Neural cell (in vitro differentiated cells): ENCODE measurements at regions not wholly inside any gene's neighbourhood (a gene's known extent, or its start where the extent isn't known, plus 50 kb on each side); places are given as distances from the start of the nearest gene placed in this dataset.

ENCODE experiments used
- H2AFZ ChIP-seq: fragments of 200-600, 300-800 bp; sonication (generic), shearing (Covaris generic); 2 replicates; pipeline ENCODE4 v1.6.0; 2014; ENCODE audit warnings: low read depth, mild to moderate bottlenecking, antibody characterized with exemption, low read length, moderate library complexity
- H3F3A ChIP-seq: fragments of 200-600 bp; shearing (Covaris generic); 2 replicates; pipeline ENCODE4 v1.6.1; 2016; ENCODE audit warnings: mild to moderate bottlenecking, moderate library complexity, mixed read lengths, antibody characterized with exemption, low read length; ENCODE audit not compliant: insufficient read depth, poor library complexity, severe bottlenecking
- H3K27ac ChIP-seq: fragments of 200-600, 300-800 bp; sonication (generic), shearing (Covaris generic); 2 replicates; pipeline ENCODE4 v1.5.1; 2014; ENCODE audit warnings: mild to moderate bottlenecking, low read length, moderate library complexity
- H3K27me3 ChIP-seq: fragments of 300-800, 200-600 bp; sonication (generic), shearing (Covaris generic); 2 replicates; pipeline ENCODE4 v1.6.0; 2014; ENCODE audit warnings: mild to moderate bottlenecking, low read depth, low read length, moderate library complexity; ENCODE audit not compliant: insufficient read depth
- H3K36me3 ChIP-seq: fragments of 300-800, 200-600 bp; sonication (generic), shearing (Covaris generic); 2 replicates; pipeline ENCODE4 v1.5.1; 2014; ENCODE audit warnings: mild to moderate bottlenecking, antibody characterized with exemption, low read length, moderate library complexity; ENCODE audit not compliant: insufficient read depth
- H3K4me2 ChIP-seq: fragments of 300-800, 200-600 bp; sonication (generic), shearing (Covaris generic); 2 replicates; pipeline ENCODE4 v1.6.0; 2014; ENCODE audit warnings: mild to moderate bottlenecking, low read length
- H3K4me3 ChIP-seq: fragments of 300-800, 200-600 bp; sonication (generic), shearing (Covaris generic); 2 replicates; pipeline ENCODE4 v1.5.1; 2014; ENCODE audit warnings: mild to moderate bottlenecking, low read length, moderate library complexity
- H3K79me2 ChIP-seq: fragments of 200-600 bp; shearing (Covaris generic); replicated peaks from 2 replicates; pipeline ENCODE4 v1.6.0; 2014; ENCODE audit warnings: mild to moderate bottlenecking, low read length, moderate library complexity; ENCODE audit not compliant: insufficient read depth
- H3K9ac ChIP-seq: fragments of 300-800, 200-600 bp; sonication (generic), shearing (Covaris generic); 2 replicates; pipeline ENCODE4 v1.6.1; 2016; ENCODE audit warnings: mild to moderate bottlenecking, low read length, mixed read lengths
- H3K9me2 ChIP-seq: fragments of 200-600 bp; shearing (Covaris generic); 2 replicates; pipeline ENCODE4 v1.6.1; 2016; ENCODE audit warnings: mild to moderate bottlenecking, low read length, mixed read lengths; ENCODE audit not compliant: insufficient read depth
- H3K9me3 ChIP-seq: fragments of 200-600, 300-800 bp; sonication (generic), shearing (Covaris generic); 2 replicates; pipeline ENCODE4 v1.6.1; 2016; ENCODE audit warnings: mild to moderate bottlenecking, mixed run types, low read length, moderate library complexity, mixed read lengths
- H4K20me1 ChIP-seq: fragments of 200-600 bp; shearing (Covaris generic); 2 replicates; pipeline ENCODE4 v1.6.1; 2016; ENCODE audit warnings: mild to moderate bottlenecking, mixed run types; ENCODE audit not compliant: insufficient read depth
- EP300 ChIP-seq: fragments of 450-650 bp; conservative IDR thresholded peaks from 2 replicates; pipeline ENCODE4 v1.6.1; 2014; ENCODE audit warnings: antibody characterized with exemption, mild to moderate bottlenecking, moderate library complexity; ENCODE audit not compliant: poor library complexity, severe bottlenecking
- EZH2 ChIP-seq: fragments of 200-600, 300-800 bp; shearing (Covaris generic), sonication (generic); IDR thresholded peaks from 2 replicates; pipeline ENCODE4 v1.6.1; 2014; ENCODE audit warnings: antibody characterized with exemption, low read length, borderline replicate concordance, mild to moderate bottlenecking; ENCODE audit not compliant: insufficient read depth, poor library complexity, severe bottlenecking
- MXI1 ChIP-seq: fragments of 450-650 bp; conservative IDR thresholded peaks from 2 replicates; pipeline ENCODE4 v1.6.1; 2014; ENCODE audit warnings: antibody characterized with exemption, mild to moderate bottlenecking; ENCODE audit not compliant: poor library complexity, severe bottlenecking
- POLR2AphosphoS5 ChIP-seq: IDR thresholded peaks from 2 replicates; pipeline ENCODE4 v1.6.1; 2012
- RAD21 ChIP-seq: fragments of 450-650 bp; conservative IDR thresholded peaks from 2 replicates; pipeline ENCODE4 v1.6.1; 2014; ENCODE audit warnings: antibody characterized with exemption, mild to moderate bottlenecking, moderate library complexity
- REST ChIP-seq: IDR thresholded peaks from 2 replicates; pipeline ENCODE4 v1.6.1; 2012; ENCODE audit warnings: borderline replicate concordance
- SMC3 ChIP-seq: fragments of 450-650 bp; conservative IDR thresholded peaks from 2 replicates; pipeline ENCODE4 v1.6.1; 2014; ENCODE audit warnings: antibody characterized with exemption, mild to moderate bottlenecking, moderate library complexity; ENCODE audit not compliant: poor library complexity
- TAF1 ChIP-seq: IDR thresholded peaks from 2 replicates; pipeline ENCODE4 v1.6.1; 2012; ENCODE audit warnings: low read depth
- TF ChIP-seq, protein P1 (sequence below): fragments of 450-650 bp; IDR thresholded peaks from 2 replicates; pipeline ENCODE4 v1.5.1; 2014; ENCODE audit warnings: antibody characterized with exemption, mild to moderate bottlenecking, moderate library complexity; ENCODE audit not compliant: poor library complexity, severe bottlenecking

- no peak overlapping the region for H3K9ac ChIP-seq
- H3K79me2 ChIP-seq: no peaks in the 10 kb centered on the region
- no peak overlapping the region for H2AFZ ChIP-seq
- no peaks in the 10 kb centered on the region for H3K9me2 ChIP-seq
- H3F3A ChIP-seq: no peaks in the 10 kb centered on the region
- no peaks in the 10 kb centered on the region for H3K27me3 ChIP-seq
- H3K9me3 ChIP-seq: no peaks in the 10 kb centered on the region
- no peak overlapping the region for H3K4me3 ChIP-seq
- H4K20me1 ChIP-seq: no peaks in the 10 kb centered on the region
- no peak overlapping the region for H3K4me2 ChIP-seq
- no peaks in the 10 kb centered on the region for H3K36me3 ChIP-seq
- no peak overlapping the region for H3K27ac ChIP-seq
- TF ChIP-seq SMC3 (no peak), TAF1 (no peak), MXI1 (no peak), RAD21 (no peak), EZH2 (no peak), REST (no peak), EP300 (no peak), POLR2AphosphoS5 (no peak)
- TF ChIP-seq, protein P1, sequence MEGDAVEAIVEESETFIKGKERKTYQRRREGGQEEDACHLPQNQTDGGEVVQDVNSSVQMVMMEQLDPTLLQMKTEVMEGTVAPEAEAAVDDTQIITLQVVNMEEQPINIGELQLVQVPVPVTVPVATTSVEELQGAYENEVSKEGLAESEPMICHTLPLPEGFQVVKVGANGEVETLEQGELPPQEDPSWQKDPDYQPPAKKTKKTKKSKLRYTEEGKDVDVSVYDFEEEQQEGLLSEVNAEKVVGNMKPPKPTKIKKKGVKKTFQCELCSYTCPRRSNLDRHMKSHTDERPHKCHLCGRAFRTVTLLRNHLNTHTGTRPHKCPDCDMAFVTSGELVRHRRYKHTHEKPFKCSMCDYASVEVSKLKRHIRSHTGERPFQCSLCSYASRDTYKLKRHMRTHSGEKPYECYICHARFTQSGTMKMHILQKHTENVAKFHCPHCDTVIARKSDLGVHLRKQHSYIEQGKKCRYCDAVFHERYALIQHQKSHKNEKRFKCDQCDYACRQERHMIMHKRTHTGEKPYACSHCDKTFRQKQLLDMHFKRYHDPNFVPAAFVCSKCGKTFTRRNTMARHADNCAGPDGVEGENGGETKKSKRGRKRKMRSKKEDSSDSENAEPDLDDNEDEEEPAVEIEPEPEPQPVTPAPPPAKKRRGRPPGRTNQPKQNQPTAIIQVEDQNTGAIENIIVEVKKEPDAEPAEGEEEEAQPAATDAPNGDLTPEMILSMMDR: no peak
Measured at GRCh38 chr11:86143087-86144030, 74.5 kb upstream of the PICALM start.

GRCh38 chr11:86142170-86142569 is 73.3 kb upstream of the PICALM start:
- H3K9me2 ChIP-seq: no peaks in the 10 kb centered on the region
- no peaks in the 10 kb centered on the region for H4K20me1 ChIP-seq
- no peaks in the 10 kb centered on the region for H3K27me3 ChIP-seq
- H2AFZ ChIP-seq: no peak overlapping the region
- H3F3A ChIP-seq: no peaks in the 10 kb centered on the region
- H3K9me3 ChIP-seq: no peaks in the 10 kb centered on the region
- no peak overlapping the region for H3K27ac ChIP-seq
- no peaks in the 10 kb centered on the region for H3K36me3 ChIP-seq
- no peak overlapping the region for H3K4me3 ChIP-seq
- no peak overlapping the region for H3K9ac ChIP-seq
- no peak for TF ChIP-seq REST
- no peak for TF ChIP-seq MXI1
- no peak for TF ChIP-seq SMC3
- TF ChIP-seq EZH2: no peak
- H3K79me2 ChIP-seq: no peaks in the 10 kb centered on the region
- no peak overlapping the region for H3K4me2 ChIP-seq
